GM23338 (cell line): ENCODE measurements at regions not wholly inside any gene's neighbourhood (a gene's known extent, or its start where the extent isn't known, plus 50 kb on each side); places are given as distances from the start of the nearest gene placed in this dataset.
A peak's percentile ranks its signal among the peaks of the same experiment; 100 is the strongest.

Experiments
- ATAC-seq: fragments of 200-7000 bp; cut with Tn5 transposase; 3 replicates; pipeline ENCODE4 v1.9.1; 2020
- DNase-seq: peaks from one replicate; pipeline ENCODE4 v3.0.0-alpha.2; 2015; ENCODE audit warnings: low spot score
- H2AFZ ChIP-seq: fragments of 200-600 bp; sonication (generic); 2 replicates; pipeline ENCODE4 v1.8.0; 2016; ENCODE audit warnings: antibody characterized with exemption, mild to moderate bottlenecking, moderate library complexity
- H3F3A ChIP-seq: fragments of 200-600 bp; sonication (generic); replicated peaks from 2 replicates; pipeline ENCODE4 v1.8.0; 2017; ENCODE audit warnings: antibody characterized with exemption, mixed run types, low read depth
- H3K27ac ChIP-seq: fragments of 200-600 bp; sonication (generic); 2 replicates; pipeline ENCODE4 v1.6.1; 2016; ENCODE audit warnings: low read depth
- H3K27me3 ChIP-seq: fragments of 200-600 bp; sonication (generic); 2 replicates; pipeline ENCODE4 v1.8.0; 2016; ENCODE audit warnings: mild to moderate bottlenecking, mixed run types, moderate library complexity; ENCODE audit not compliant: insufficient read depth
- H3K36me3 ChIP-seq: fragments of 200-600 bp; sonication (generic); 2 replicates; pipeline ENCODE4 v1.8.0; 2016; ENCODE audit warnings: mild to moderate bottlenecking; ENCODE audit not compliant: insufficient read depth
- H3K4me1 ChIP-seq: fragments of 200-600 bp; sonication (generic); 2 replicates; pipeline ENCODE4 v1.8.0; 2016; ENCODE audit warnings: mild to moderate bottlenecking, moderate library complexity; ENCODE audit not compliant: insufficient read depth
- H3K4me2 ChIP-seq: fragments of 200-600 bp; sonication (generic); 2 replicates; pipeline ENCODE4 v1.7.1; 2017; ENCODE audit warnings: mixed run types
- H3K4me3 ChIP-seq: fragments of 200-600 bp; sonication (generic); 2 replicates; pipeline ENCODE4 v1.6.1; 2016; ENCODE audit warnings: mixed run types
- H3K79me2 ChIP-seq: fragments of 200-600 bp; sonication (generic); replicated peaks from 2 replicates; pipeline ENCODE4 v1.8.0; 2017; ENCODE audit warnings: mild to moderate bottlenecking; ENCODE audit not compliant: insufficient read depth
- H3K9me2 ChIP-seq: fragments of 200-600 bp; sonication (generic); 2 replicates; pipeline ENCODE4 v1.8.0; 2017; ENCODE audit not compliant: insufficient read depth
- H4K20me1 ChIP-seq: fragments of 200-600 bp; sonication (generic); replicated peaks from 2 replicates; pipeline ENCODE4 v1.8.0; 2017; ENCODE audit warnings: mild to moderate bottlenecking; ENCODE audit not compliant: insufficient read depth
- H3K27ac Mint-ChIP-seq: 2 replicates; pipeline ENCODE4 v1.8.0; 2020; ENCODE audit warnings: inconsistent platforms, mild to moderate bottlenecking, moderate library complexity, mixed read lengths
- H3K27me3 Mint-ChIP-seq: 3 replicates; pipeline ENCODE4 v1.8.0; 2022; ENCODE audit warnings: low read depth, mild to moderate bottlenecking, moderate library complexity, mixed read lengths, inconsistent platforms; ENCODE audit not compliant: insufficient read depth, poor library complexity
- H3K36me3 Mint-ChIP-seq: 3 replicates; pipeline ENCODE4 v1.8.0; 2021; ENCODE audit warnings: low read depth, mild to moderate bottlenecking, inconsistent platforms, moderate library complexity, mixed read lengths
- H3K4me1 Mint-ChIP-seq: 3 replicates; pipeline ENCODE4 v1.8.0; 2020; ENCODE audit warnings: mild to moderate bottlenecking, inconsistent platforms, mixed read lengths
- H3K4me3 Mint-ChIP-seq: 3 replicates; pipeline ENCODE4 v1.8.0; 2021; ENCODE audit warnings: moderate library complexity, mild to moderate bottlenecking, inconsistent platforms, mixed read lengths
- H3K9me3 Mint-ChIP-seq: 3 replicates; pipeline ENCODE4 v1.8.0; 2020; ENCODE audit warnings: moderate library complexity, mild to moderate bottlenecking, inconsistent platforms, mixed read lengths
- CREB1 ChIP-seq: fragments of 250-450 bp; sonication (Bioruptor Pico); IDR thresholded peaks from 2 replicates; pipeline ENCODE4 v1.5.0; 2020; ENCODE audit warnings: low read depth, mild to moderate bottlenecking, moderate library complexity
- CTCF ChIP-seq, 2 experiments: fragments of 200-600 bp in 1 of 2; sonication (generic) in 1 of 2; conservative IDR thresholded peaks; 2 replicates each; pipeline versions ENCODE4 v1.5.1 to v1.6.1; 2016 to 2017; ENCODE audit warnings: antibody characterized with exemption in 2 of 2, low read depth in 2 of 2, mild to moderate bottlenecking in 2 of 2, moderate library complexity in 1 of 2
- ETS1 ChIP-seq: IDR thresholded peaks from 2 replicates; pipeline ENCODE4 v1.6.1; 2016; ENCODE audit warnings: antibody characterized with exemption
- EZH2 ChIP-seq: fragments of 200-600 bp; sonication (generic); IDR thresholded peaks from one replicate; pipeline ENCODE4 v1.8.0; 2017; ENCODE audit warnings: antibody characterized with exemption, mild to moderate bottlenecking, low read depth; ENCODE audit not compliant: unreplicated experiment
- EZH2phosphoT487 ChIP-seq: fragments of 200-600 bp; sonication (generic); IDR thresholded peaks from one replicate; pipeline ENCODE4 v1.8.1; 2018; ENCODE audit warnings: antibody characterized with exemption; ENCODE audit not compliant: unreplicated experiment
- JUNB ChIP-seq: IDR thresholded peaks from one replicate; pipeline ENCODE4 v1.6.1; 2016; ENCODE audit warnings: antibody characterized with exemption; ENCODE audit not compliant: unreplicated experiment
- NANOG ChIP-seq: IDR thresholded peaks from 2 replicates; pipeline ENCODE4 v1.6.1; 2016; ENCODE audit warnings: antibody characterized with exemption, borderline replicate concordance
- POLR2AphosphoS5 ChIP-seq: IDR thresholded peaks from 2 replicates; pipeline ENCODE4 v1.6.1; 2016; ENCODE audit warnings: antibody characterized with exemption, low read depth
- REST ChIP-seq: IDR thresholded peaks from one replicate; pipeline ENCODE4 v1.6.1; 2018; ENCODE audit warnings: antibody characterized with exemption; ENCODE audit not compliant: unreplicated experiment
- STAT1 ChIP-seq: IDR thresholded peaks from one replicate; pipeline ENCODE4 v1.6.1; 2016; ENCODE audit warnings: antibody characterized with exemption; ENCODE audit not compliant: unreplicated experiment
- ZNF331 ChIP-seq: fragments of 250-450 bp; sonication (Bioruptor Pico); IDR thresholded peaks from 2 replicates; pipeline ENCODE4 v1.5.0; 2020; ENCODE audit warnings: low read depth, mild to moderate bottlenecking, moderate library complexity

- Mint-ChIP-seq H3K27ac (no peak overlapping the region), H3K27me3 (no peaks in the 10 kb centered on the region), H3K9me3 (no peaks in the 10 kb centered on the region), H3K36me3 (no peaks in the 10 kb centered on the region), H3K4me1 (no peaks in the 10 kb centered on the region), H3K4me3 (no peak overlapping the region)
- Histone ChIP-seq H3K27ac (no peak overlapping the region), H3K9me2 (no peaks in the 10 kb centered on the region), H3F3A (no peaks in the 10 kb centered on the region), H3K4me2 (no peak overlapping the region), H3K36me3 (no peaks in the 10 kb centered on the region), H3K79me2 (no peaks in the 10 kb centered on the region), H3K4me1 (no peaks in the 10 kb centered on the region), H4K20me1 (no peaks in the 10 kb centered on the region), H3K27me3 (no peaks in the 10 kb centered on the region), H3K4me3 (no peak overlapping the region), H2AFZ (no peak overlapping the region)
- TF ChIP-seq REST, result no peak
- no peak for TF ChIP-seq EZH2phosphoT487
- TF ChIP-seq STAT1, result no peak
- no peak for TF ChIP-seq EZH2
- no peak for TF ChIP-seq NANOG
- no peak for TF ChIP-seq CTCF (conservative IDR thresholded peaks at IDR 0.05; ENCODE audit: low read depth in 2 of 2)
- no peak for TF ChIP-seq ZNF331 (CRISPR knock-in tag)
- no peak for DNase-seq
- no peak for ATAC-seq
Observed at GRCh38 chr14:44625098-44625497, 118.0 kb upstream of the FSCB start.

GRCh38 chr14:44620121-44621019, 113.3 kb upstream of the FSCB start:
- no peaks in the 10 kb centered on the region for H3K36me3 ChIP-seq
- Mint-ChIP-seq H3K36me3 (no peaks in the 10 kb centered on the region), H3K27ac (peak overlapping the region; percentile 12; the same call in 1 of the 2 replicates), H3K9me3 (no peaks in the 10 kb centered on the region), H3K4me1 (no peaks in the 10 kb centered on the region), H3K4me3 (no peak overlapping the region), H3K27me3 (no peaks in the 10 kb centered on the region)
- H3K79me2 ChIP-seq, result no peaks in the 10 kb centered on the region
- no peaks in the 10 kb centered on the region for H3K27me3 ChIP-seq
- H3K27ac ChIP-seq, result no peak overlapping the region
- no peaks in the 10 kb centered on the region; the same call in 1 of the 2 replicates for H3K9me2 ChIP-seq
- H3K4me1 ChIP-seq, result no peaks in the 10 kb centered on the region
- H2AFZ ChIP-seq, result no peak overlapping the region
- ATAC-seq (no peak), DNase-seq (no peak)
- no peaks in the 10 kb centered on the region for H3F3A ChIP-seq
- H3K4me2 ChIP-seq, result no peak overlapping the region
- H4K20me1 ChIP-seq, result no peaks in the 10 kb centered on the region
- H3K4me3 ChIP-seq, result no peak overlapping the region
- TF ChIP-seq CREB1 (CRISPR knock-in tag) (no peak), REST (no peak), JUNB (no peak), POLR2AphosphoS5 (no peak), ETS1 (no peak), NANOG (no peak), EZH2phosphoT487 (no peak)
